GM19240 (cell line): ENCODE measurements at regions not wholly inside any gene's neighbourhood (a gene's known extent, or its start where the extent isn't known, plus 50 kb on each side); places are given as distances from the start of the nearest gene placed in this dataset.
"Not testable (repeated sequence)": the region's sequence is repeated elsewhere in the genome, so short reads cannot be mapped to it uniquely, and the experiment has no call there.

ENCODE experiments used
- DNase-seq: peaks from one replicate; pipeline ENCODE4 v3.0.0; 2011; ENCODE audit warnings: low spot score; ENCODE audit not compliant: insufficient read length

GRCh38 chr16:8453359-8453758, 137.0 kb downstream of the TMEM114 start:
- no peak for DNase-seq

GRCh38 chr16:8452941-8453340, 137.4 kb downstream of the TMEM114 start:
- DNase-seq = no peak

- DNase-seq = no peak
Measured at GRCh38 chr16:8436931-8437330, 153.4 kb downstream of the TMEM114 start.

GRCh38 chr16:8431783-8432182, 158.5 kb downstream of the TMEM114 start:
- DNase-seq = no peak

GRCh38 chr16:8430401-8430800, 159.9 kb downstream of the TMEM114 start:
- DNase-seq = no peak

- DNase-seq = no peak
Measured at GRCh38 chr16:8426569-8426968, 163.7 kb downstream of the TMEM114 start.

GRCh38 chr16:8417145-8417544, 173.2 kb downstream of the TMEM114 start:
- no peak for DNase-seq

- no peak for DNase-seq
Measured at GRCh38 chr16:8408855-8409567, 181.3 kb downstream of the TMEM114 start.

- DNase-seq = no peak
Measured at GRCh38 chr16:8407351-8407750, 183.0 kb downstream of the TMEM114 start.

GRCh38 chr16:8403978-8404749, 186.1 kb downstream of the TMEM114 start:
- DNase-seq = no peak

- no peak for DNase-seq
Measured at GRCh38 chr16:8402981-8403843, 187.1 kb downstream of the TMEM114 start.

- DNase-seq = not testable (repeated sequence)
Measured at GRCh38 chr16:8400683-8401082, 189.6 kb downstream of the TMEM114 start.

- no peak for DNase-seq
Measured at GRCh38 chr16:8398548-8398947, 191.8 kb downstream of the TMEM114 start.

GRCh38 chr16:8397223-8397622, 193.1 kb downstream of the TMEM114 start:
- DNase-seq = no peak

GRCh38 chr16:8396463-8396862, 193.8 kb downstream of the TMEM114 start:
- no peak for DNase-seq

- DNase-seq = no peak
Measured at GRCh38 chr16:8391257-8391656, 199.1 kb downstream of the TMEM114 start.

GRCh38 chr16:8388684-8389083, 201.6 kb downstream of the TMEM114 start:
- no peak for DNase-seq

GRCh38 chr16:8381814-8382213, 208.5 kb downstream of the TMEM114 start:
- no peak for DNase-seq

GRCh38 chr16:8380311-8380710, 210.0 kb downstream of the TMEM114 start:
- no peak for DNase-seq

GRCh38 chr16:8377864-8378263, 212.4 kb downstream of the TMEM114 start:
- DNase-seq = no peak

- DNase-seq = no peak
Measured at GRCh38 chr16:8376858-8377257, 213.5 kb downstream of the TMEM114 start.

- DNase-seq = no peak
Measured at GRCh38 chr16:8376430-8376829, 213.9 kb downstream of the TMEM114 start.
